Upper lobe of left lung (tissue), 6 donors: ENCODE measurements at regions not wholly inside any gene's neighbourhood (a gene's known extent, or its start where the extent isn't known, plus 50 kb on each side); places are given as distances from the start of the nearest gene placed in this dataset.

ENCODE experiments used
- ATAC-seq, 2 donors: fragments of 200-7000 bp; cut with Tn5 transposase; one replicate each; pipeline ENCODE4 v1.9.1; 2022; ENCODE audit warnings: mild to moderate bottlenecking in 2 of 2, moderate library complexity in 2 of 2; ENCODE audit not compliant: low FRiP score in 2 of 2
- DNase-seq, 2 donors: peaks; one replicate each; pipeline ENCODE4 v3.0.0-alpha.2; 2019 to 2020
- H3K27ac ChIP-seq, 4 donors: fragments of 200-600 bp; sonication (generic); one replicate each; pipeline ENCODE4 v1.5.1; 2016 to 2019
- H3K27me3 ChIP-seq, 4 donors: fragments of 200-600 bp; sonication (generic); one replicate each; pipeline ENCODE4 v1.5.1; 2017 to 2019
- H3K36me3 ChIP-seq, 4 donors: fragments of 200-600 bp; sonication (generic); one replicate each; pipeline ENCODE4 v1.5.1; 2016 to 2019
- H3K4me1 ChIP-seq, 4 donors: fragments of 200-600 bp; sonication (generic); one replicate each; pipeline ENCODE4 v1.5.1; 2018 to 2019
- H3K4me3 ChIP-seq, 4 donors: fragments of 200-600 bp; sonication (generic); one replicate each; pipeline ENCODE4 v1.5.1; 2017 to 2019; ENCODE audit warnings: mild to moderate bottlenecking in 2 of 4, moderate library complexity in 1 of 4
- H3K9me3 ChIP-seq, 4 donors: fragments of 200-600 bp; sonication (generic); one replicate each; pipeline ENCODE4 v1.5.1; 2018 to 2019
- EP300 ChIP-seq, 4 donors: sonication (generic); formaldehyde crosslinking; IDR thresholded peaks; one replicate each; pipeline ENCODE4 v1.5.1; 2017; ENCODE audit warnings: antibody characterized with exemption in 4 of 4, control low read depth in 2 of 4
- POLR2A ChIP-seq, 4 donors: fragments of 450-650 bp; IDR thresholded peaks; one replicate each; pipeline ENCODE4 v1.5.1; 2016 to 2017; ENCODE audit warnings: antibody characterized with exemption in 4 of 4, mild to moderate bottlenecking in 2 of 4
- POLR2AphosphoS5 ChIP-seq, 2 donors: sonication (generic); formaldehyde crosslinking; IDR thresholded peaks; one replicate each; pipeline ENCODE4 v1.5.1; 2017; ENCODE audit warnings: antibody characterized with exemption in 2 of 2
- WGBS, 2 donors: methylation state at CpG; one replicate each; pipeline ENCODE4 v1.1.5; 2017 to 2018; 5-methylcytosine and 5-hydroxymethylcytosine counted together
- TF ChIP-seq, protein P1 (sequence below), 6 experiments: fragments of 450-650 bp in 4 of 6; fragments of 200-600 bp in 2 of 6; sonication (generic) in 2 of 6; IDR thresholded peaks; one replicate each; pipeline ENCODE4 v1.5.1; 2016 to 2019; ENCODE audit warnings: antibody characterized with exemption in 6 of 6
- donor health status: DM: no; HTN: no; CAD: no; lungs with moderate emphysema.
- donor health status: DM: no; HTN: yes; CAD: no; lungs with severe emphysema.

- DNase-seq (no peak), ATAC-seq (peak in 1 of 2 donors; percentile 57)
- H3K27me3 ChIP-seq: no peaks in the 10 kb centered on the region
- no peaks in the 10 kb centered on the region for H3K4me1 ChIP-seq
- 54 to 63% methylated on average over 2 of the region's 2 CpGs for WGBS, 2 donors
- H3K36me3 ChIP-seq: no peaks in the 10 kb centered on the region
- H3K4me3 ChIP-seq: no peak overlapping the region
- H3K27ac ChIP-seq: no peak overlapping the region
- TF ChIP-seq POLR2A (IDR thresholded peaks at IDR 0.05): no peak
- TF ChIP-seq POLR2AphosphoS5 (IDR thresholded peaks at IDR 0.05): no peak
- TF ChIP-seq EP300 (IDR thresholded peaks at IDR 0.05): no peak
- TF ChIP-seq, protein P1, sequence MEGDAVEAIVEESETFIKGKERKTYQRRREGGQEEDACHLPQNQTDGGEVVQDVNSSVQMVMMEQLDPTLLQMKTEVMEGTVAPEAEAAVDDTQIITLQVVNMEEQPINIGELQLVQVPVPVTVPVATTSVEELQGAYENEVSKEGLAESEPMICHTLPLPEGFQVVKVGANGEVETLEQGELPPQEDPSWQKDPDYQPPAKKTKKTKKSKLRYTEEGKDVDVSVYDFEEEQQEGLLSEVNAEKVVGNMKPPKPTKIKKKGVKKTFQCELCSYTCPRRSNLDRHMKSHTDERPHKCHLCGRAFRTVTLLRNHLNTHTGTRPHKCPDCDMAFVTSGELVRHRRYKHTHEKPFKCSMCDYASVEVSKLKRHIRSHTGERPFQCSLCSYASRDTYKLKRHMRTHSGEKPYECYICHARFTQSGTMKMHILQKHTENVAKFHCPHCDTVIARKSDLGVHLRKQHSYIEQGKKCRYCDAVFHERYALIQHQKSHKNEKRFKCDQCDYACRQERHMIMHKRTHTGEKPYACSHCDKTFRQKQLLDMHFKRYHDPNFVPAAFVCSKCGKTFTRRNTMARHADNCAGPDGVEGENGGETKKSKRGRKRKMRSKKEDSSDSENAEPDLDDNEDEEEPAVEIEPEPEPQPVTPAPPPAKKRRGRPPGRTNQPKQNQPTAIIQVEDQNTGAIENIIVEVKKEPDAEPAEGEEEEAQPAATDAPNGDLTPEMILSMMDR (IDR thresholded peaks at IDR 0.05): no peak
- no peaks in the 10 kb centered on the region for H3K9me3 ChIP-seq
These were observed 108.9 kb upstream of the MEOX2 start for GRCh38 chr7:15795393-15795792.

GRCh38 chr7:15794801-15795200 is 108.3 kb upstream of the MEOX2 start:
- no peak for TF ChIP-seq POLR2AphosphoS5 (IDR thresholded peaks at IDR 0.05)
- Histone ChIP-seq H3K4me1 (no peaks in the 10 kb centered on the region), H3K4me3 (no peak overlapping the region), H3K27ac (no peak overlapping the region), H3K27me3 (no peaks in the 10 kb centered on the region), H3K36me3 (no peaks in the 10 kb centered on the region), H3K9me3 (no peaks in the 10 kb centered on the region)
- ATAC-seq (no peak), DNase-seq (no peak)

DNA sequence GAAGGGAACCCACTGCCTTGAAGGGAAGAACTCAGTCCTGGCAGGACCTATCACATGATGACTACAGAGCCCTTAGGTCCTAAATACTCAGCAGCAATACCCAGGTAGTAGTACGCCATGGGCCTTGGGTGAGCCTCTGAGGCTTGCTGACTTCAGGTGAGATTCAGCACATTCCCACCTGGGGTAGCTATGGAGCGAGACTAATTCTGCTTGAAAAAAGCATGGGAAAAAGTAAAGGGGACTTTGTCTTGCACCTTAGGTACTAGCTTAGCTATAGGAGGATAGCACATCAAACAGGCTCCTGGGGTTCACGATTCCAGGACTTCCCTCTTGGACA is 98.2 kb upstream of the MEOX2 start:
- TF ChIP-seq POLR2A (IDR thresholded peaks at IDR 0.05) (no peak), EP300 (IDR thresholded peaks at IDR 0.05) (no peak), POLR2AphosphoS5 (IDR thresholded peaks at IDR 0.05) (no peak)
- TF ChIP-seq, protein P1 (IDR thresholded peaks at IDR 0.05): no peak
- 71 to 88% methylated on average over 2 to 3 of the region's 3 CpGs for WGBS, 2 donors
- peak in 1 of 2 donors; percentile 26 for ATAC-seq
- no peaks in the 10 kb centered on the region for H3K27me3 ChIP-seq
- no peak for DNase-seq
- no peak overlapping the region for H3K27ac ChIP-seq
- H3K36me3 ChIP-seq: no peaks in the 10 kb centered on the region
- no peaks in the 10 kb centered on the region for H3K4me1 ChIP-seq
- no peak overlapping the region for H3K4me3 ChIP-seq
- H3K9me3 ChIP-seq: no peaks in the 10 kb centered on the region

- Histone ChIP-seq H3K4me1 (no peaks in the 10 kb centered on the region), H3K4me3 (no peak overlapping the region), H3K27me3 (no peaks in the 10 kb centered on the region), H3K9me3 (no peaks in the 10 kb centered on the region), H3K27ac (no peak overlapping the region), H3K36me3 (no peaks in the 10 kb centered on the region)
- ATAC-seq (peak in 1 of 2 donors; percentile 65), DNase-seq (no peak)
- 31 to 33% methylated on average over 1 of the region's 1 CpG for WGBS, 2 donors
- TF ChIP-seq, protein P1 (IDR thresholded peaks at IDR 0.05): no peak
- TF ChIP-seq POLR2AphosphoS5 (IDR thresholded peaks at IDR 0.05): no peak
- TF ChIP-seq EP300 (IDR thresholded peaks at IDR 0.05): no peak
- TF ChIP-seq POLR2A (IDR thresholded peaks at IDR 0.05): no peak
These were observed 97.7 kb upstream of the MEOX2 start for GRCh38 chr7:15783987-15784693.

DNA sequence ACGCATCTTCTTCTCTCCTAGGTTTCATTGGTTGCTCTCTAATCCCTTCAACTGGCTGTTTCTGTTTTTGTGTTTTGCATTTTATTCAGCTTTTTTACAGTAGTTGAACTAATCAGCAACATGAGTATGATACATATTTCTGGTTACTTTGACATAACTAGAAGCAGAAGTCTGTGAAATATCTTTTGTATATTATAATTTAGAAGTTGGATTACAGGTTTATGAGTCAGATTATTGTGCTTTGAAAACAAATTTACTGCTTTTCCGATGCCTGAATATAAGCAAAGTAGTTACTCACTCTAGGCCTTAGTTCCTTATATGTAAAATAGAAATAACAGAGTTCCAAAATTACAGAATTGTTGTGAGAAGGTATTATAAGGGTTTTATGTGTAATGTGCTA is 96.2 kb upstream of the MEOX2 start:
- Histone ChIP-seq H3K4me1 (no peaks in the 10 kb centered on the region), H3K27me3 (no peaks in the 10 kb centered on the region), H3K36me3 (no peaks in the 10 kb centered on the region), H3K27ac (no peak overlapping the region), H3K9me3 (no peaks in the 10 kb centered on the region), H3K4me3 (no peak overlapping the region)
- ATAC-seq: no peak
- 85 to 92% methylated on average over 2 of the region's 2 CpGs for WGBS, 2 donors
- no peak for DNase-seq
- TF ChIP-seq, protein P1 (IDR thresholded peaks at IDR 0.05): no peak
- no peak for TF ChIP-seq POLR2A (IDR thresholded peaks at IDR 0.05)
- TF ChIP-seq EP300 (IDR thresholded peaks at IDR 0.05): no peak
- no peak for TF ChIP-seq POLR2AphosphoS5 (IDR thresholded peaks at IDR 0.05)
